CD4-positive, CD25-positive, alpha-beta regulatory T cell (primary cell): ENCODE measurements at regions not wholly inside any gene's neighbourhood (a gene's known extent, or its start where the extent isn't known, plus 50 kb on each side); places are given as distances from the start of the nearest gene placed in this dataset.

Experiments
- ATAC-seq, 2 donors: fragments of 150-1000 bp; cut with Tn5 transposase; one replicate each; pipeline ENCODE4 v1.10.0; 2021; ENCODE audit warnings: low read depth in 2 of 2, moderate number of reproducible peaks in 2 of 2, moderate library complexity in 1 of 2
- DNase-seq, 3 donors: peaks; one replicate each; pipeline versions ENCODE4 v3.0.0 to v3.0.0-alpha.2; 2012 to 2022; ENCODE audit warnings: mixed read lengths in 1 of 3
- H3K27ac ChIP-seq: one replicate; pipeline ENCODE4 v1.7.0; 2013; ENCODE audit warnings: mild to moderate bottlenecking, low read length; ENCODE audit not compliant: insufficient read depth, poor library complexity, severe bottlenecking
- H3K27me3 ChIP-seq: one replicate; pipeline ENCODE4 v1.7.0; 2013; ENCODE audit warnings: low read length; ENCODE audit not compliant: control insufficient read depth, insufficient read depth
- H3K36me3 ChIP-seq: one replicate; pipeline ENCODE4 v1.7.0; 2013; ENCODE audit warnings: mild to moderate bottlenecking, low read length, moderate library complexity; ENCODE audit not compliant: control insufficient read depth, insufficient read depth
- H3K4me1 ChIP-seq: 2 replicates; pipeline ENCODE4 v1.7.0; 2013; ENCODE audit warnings: mild to moderate bottlenecking, low read length; ENCODE audit not compliant: insufficient read depth, control insufficient read depth, poor library complexity, severe bottlenecking
- H3K4me3 ChIP-seq: one replicate; pipeline ENCODE4 v1.7.0; 2013; ENCODE audit warnings: low read depth, mild to moderate bottlenecking, low read length, moderate library complexity
- H3K9me3 ChIP-seq, 2 experiments: 1 replicate in 1 of 2; 2 replicates in 1 of 2; pipeline ENCODE4 v1.7.0; 2013; ENCODE audit warnings: low read length in 2 of 2, mild to moderate bottlenecking in 1 of 2, moderate library complexity in 1 of 2; ENCODE audit not compliant: control insufficient read depth in 2 of 2
- H3K27ac Mint-ChIP-seq, 3 donors: one replicate each; pipeline ENCODE4 v1.8.0; 2020 to 2022; ENCODE audit warnings: mild to moderate bottlenecking in 3 of 3, mixed read lengths in 3 of 3, moderate library complexity in 2 of 3
- H3K27me3 Mint-ChIP-seq: one replicate; pipeline ENCODE4 v1.8.0; 2022; ENCODE audit warnings: mild to moderate bottlenecking, mixed read lengths
- H3K36me3 Mint-ChIP-seq: one replicate; pipeline ENCODE4 v1.8.0; 2020; ENCODE audit warnings: mixed read lengths
- H3K4me1 Mint-ChIP-seq, 4 donors: one replicate each; pipeline ENCODE4 v1.8.0; 2020 to 2022; ENCODE audit warnings: mixed read lengths in 4 of 4, mild to moderate bottlenecking in 1 of 4
- H3K4me3 Mint-ChIP-seq, 4 donors: one replicate each; pipeline ENCODE4 v1.8.0; 2020 to 2022; ENCODE audit warnings: mild to moderate bottlenecking in 4 of 4, mixed read lengths in 4 of 4, moderate library complexity in 3 of 4
- H3K9me3 Mint-ChIP-seq, 7 donors: one replicate each; pipeline ENCODE4 v1.8.0; 2020 to 2022; ENCODE audit warnings: mixed read lengths in 7 of 7, mild to moderate bottlenecking in 3 of 7, moderate library complexity in 2 of 7

GRCh38 chr4:8786166-8786565 lies 85.5 kb downstream of the HMX1 start:
- H3K36me3 Mint-ChIP-seq, result no peaks in the 10 kb centered on the region
- Histone ChIP-seq H3K27me3 (no peaks in the 10 kb centered on the region), H3K36me3 (no peaks in the 10 kb centered on the region), H3K27ac (no peak overlapping the region), H3K9me3 (no peaks in the 10 kb centered on the region), H3K4me3 (no peak overlapping the region), H3K4me1 (no peaks in the 10 kb centered on the region)
- no peaks in the 10 kb centered on the region for H3K9me3 Mint-ChIP-seq
- H3K27ac Mint-ChIP-seq, result no peak overlapping the region
- no peak overlapping the region for H3K4me3 Mint-ChIP-seq
- no peak for DNase-seq
- no peak for ATAC-seq
- H3K4me1 Mint-ChIP-seq, result no peaks in the 10 kb centered on the region
- no peaks in the 10 kb centered on the region for H3K27me3 Mint-ChIP-seq

DNA sequence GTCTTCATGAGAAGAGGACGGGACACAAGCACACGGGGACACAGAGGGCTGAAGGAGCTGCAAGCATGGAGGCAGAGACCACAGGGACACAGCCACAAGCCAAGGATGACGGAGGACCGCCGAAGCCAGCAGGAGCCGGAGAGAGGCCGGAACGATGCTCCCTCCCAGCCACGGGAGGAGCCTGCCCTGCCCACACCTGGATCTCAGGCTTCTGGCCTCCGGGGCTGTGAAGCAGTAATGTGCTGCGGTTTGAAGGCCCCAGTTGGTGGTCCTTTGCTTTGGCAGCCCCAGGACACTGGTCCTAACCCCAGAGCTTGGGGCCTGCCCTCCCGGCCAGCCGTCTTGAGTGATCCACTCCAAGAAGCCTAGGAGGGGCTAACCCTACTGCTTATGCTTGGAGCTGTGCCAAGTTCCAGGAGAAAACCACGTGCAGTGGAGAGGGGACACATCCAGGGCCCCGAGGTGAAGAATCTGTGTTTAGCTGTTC lies 85.9 kb downstream of the HMX1 start:
- H3K4me3 Mint-ChIP-seq, result no peak overlapping the region
- Histone ChIP-seq H3K4me3 (no peak overlapping the region), H3K27ac (no peak overlapping the region), H3K36me3 (no peaks in the 10 kb centered on the region), H3K4me1 (no peaks in the 10 kb centered on the region), H3K27me3 (no peaks in the 10 kb centered on the region), H3K9me3 (no peaks in the 10 kb centered on the region)
- no peak for ATAC-seq
- H3K27me3 Mint-ChIP-seq, result no peaks in the 10 kb centered on the region
- no peak overlapping the region for H3K27ac Mint-ChIP-seq
- H3K4me1 Mint-ChIP-seq, result no peaks in the 10 kb centered on the region
- DNase-seq, result no peak
- no peaks in the 10 kb centered on the region for H3K36me3 Mint-ChIP-seq
- no peaks in the 10 kb centered on the region for H3K9me3 Mint-ChIP-seq

DNA sequence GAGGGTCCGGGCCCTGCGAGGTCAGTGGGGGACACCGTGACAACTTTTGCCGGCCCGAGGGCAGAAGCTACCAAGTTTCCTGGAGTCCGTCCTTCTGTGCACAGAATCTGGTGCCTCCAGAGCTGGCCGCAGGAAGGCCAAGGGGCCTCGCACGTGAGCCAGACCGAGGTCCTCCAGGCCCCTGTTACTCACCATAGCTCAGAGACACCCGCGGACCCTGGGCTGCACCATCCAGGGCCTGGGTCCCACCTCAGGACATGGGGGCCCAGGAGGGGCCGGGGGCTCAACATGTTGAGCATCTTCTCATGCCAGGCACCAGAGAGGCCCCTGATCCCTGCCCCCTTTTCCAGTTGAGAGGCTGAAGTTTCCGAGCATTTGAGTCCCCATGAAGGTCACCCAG lies 87.9 kb downstream of the HMX1 start:
- no peaks in the 10 kb centered on the region for H3K4me1 Mint-ChIP-seq

DNA sequence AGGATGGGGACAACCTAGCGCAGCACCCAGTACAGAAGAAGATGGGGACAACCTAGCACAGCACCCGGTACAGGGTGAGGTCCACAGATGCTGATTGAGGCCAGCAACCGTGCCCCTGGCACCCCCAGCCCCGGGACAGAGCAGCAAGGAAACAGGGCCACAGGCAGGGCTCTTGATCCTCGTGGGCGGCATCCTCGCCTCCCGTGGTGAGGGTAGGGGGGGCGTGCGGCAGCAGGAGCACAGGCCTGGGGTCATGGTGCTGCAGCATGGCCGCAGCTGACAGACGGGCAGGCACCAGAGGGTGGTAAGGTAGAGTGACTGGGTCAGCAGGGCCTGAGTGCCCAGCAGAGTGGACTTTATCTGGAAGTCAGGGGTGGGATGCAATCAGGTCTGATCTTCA lies 89.5 kb downstream of the HMX1 start:
- H3K36me3 Mint-ChIP-seq, result no peaks in the 10 kb centered on the region
- H3K4me3 Mint-ChIP-seq, result no peak overlapping the region
- no peak overlapping the region for H3K27ac ChIP-seq
- H3K9me3 Mint-ChIP-seq, result no peaks in the 10 kb centered on the region
- H3K36me3 ChIP-seq, result no peaks in the 10 kb centered on the region
- no peak for ATAC-seq
- H3K9me3 ChIP-seq, result no peaks in the 10 kb centered on the region
- no peaks in the 10 kb centered on the region for H3K4me1 ChIP-seq
- DNase-seq, result no peak
- H3K27me3 Mint-ChIP-seq, result no peaks in the 10 kb centered on the region
- no peaks in the 10 kb centered on the region for H3K4me1 Mint-ChIP-seq
- H3K27ac Mint-ChIP-seq, result no peak overlapping the region
- H3K4me3 ChIP-seq, result no peak overlapping the region
- H3K27me3 ChIP-seq, result no peaks in the 10 kb centered on the region

More for the DNA sequence above, 87.9 kb downstream of the HMX1 start:
- H3K27ac ChIP-seq, result no peak overlapping the region
- Mint-ChIP-seq H3K27ac (no peak overlapping the region), H3K27me3 (no peaks in the 10 kb centered on the region), H3K9me3 (no peaks in the 10 kb centered on the region), H3K4me3 (no peak overlapping the region), H3K36me3 (no peaks in the 10 kb centered on the region)
- no peaks in the 10 kb centered on the region for H3K4me1 ChIP-seq
- ATAC-seq (no peak), DNase-seq (no peak)
- H3K27me3 ChIP-seq, result no peaks in the 10 kb centered on the region
- H3K9me3 ChIP-seq, result no peaks in the 10 kb centered on the region
- no peak overlapping the region for H3K4me3 ChIP-seq
- H3K36me3 ChIP-seq, result no peaks in the 10 kb centered on the region

DNA sequence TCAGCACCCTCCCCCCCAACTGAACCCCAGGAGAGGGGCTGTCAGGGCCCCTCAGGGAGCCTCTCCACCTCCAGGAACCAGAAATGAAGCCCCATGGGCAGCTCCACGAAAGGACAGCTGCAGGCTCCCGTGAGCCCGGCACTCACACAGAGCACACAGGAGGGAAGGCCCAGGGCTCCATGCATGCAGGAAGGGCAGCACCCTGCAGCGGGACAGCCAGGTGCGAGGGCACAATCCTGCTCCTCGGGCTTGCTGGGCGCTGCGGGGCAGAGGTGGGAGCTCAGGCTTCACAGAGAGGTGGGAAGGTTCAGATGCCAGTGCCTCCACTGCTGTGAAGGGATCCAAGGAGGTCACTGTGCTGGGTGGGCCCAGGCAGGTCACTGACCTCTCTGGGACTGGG lies 90.0 kb downstream of the HMX1 start:
- no peaks in the 10 kb centered on the region for H3K9me3 Mint-ChIP-seq
- Histone ChIP-seq H3K27ac (no peak overlapping the region), H3K27me3 (no peaks in the 10 kb centered on the region), H3K4me3 (no peak overlapping the region), H3K36me3 (no peaks in the 10 kb centered on the region), H3K9me3 (no peaks in the 10 kb centered on the region), H3K4me1 (no peaks in the 10 kb centered on the region)
- no peaks in the 10 kb centered on the region for H3K27me3 Mint-ChIP-seq
- H3K36me3 Mint-ChIP-seq, result no peaks in the 10 kb centered on the region
- DNase-seq, result no peak
- no peak for ATAC-seq
- H3K4me1 Mint-ChIP-seq, result no peaks in the 10 kb centered on the region
- no peak overlapping the region for H3K4me3 Mint-ChIP-seq
- no peak overlapping the region for H3K27ac Mint-ChIP-seq

DNA sequence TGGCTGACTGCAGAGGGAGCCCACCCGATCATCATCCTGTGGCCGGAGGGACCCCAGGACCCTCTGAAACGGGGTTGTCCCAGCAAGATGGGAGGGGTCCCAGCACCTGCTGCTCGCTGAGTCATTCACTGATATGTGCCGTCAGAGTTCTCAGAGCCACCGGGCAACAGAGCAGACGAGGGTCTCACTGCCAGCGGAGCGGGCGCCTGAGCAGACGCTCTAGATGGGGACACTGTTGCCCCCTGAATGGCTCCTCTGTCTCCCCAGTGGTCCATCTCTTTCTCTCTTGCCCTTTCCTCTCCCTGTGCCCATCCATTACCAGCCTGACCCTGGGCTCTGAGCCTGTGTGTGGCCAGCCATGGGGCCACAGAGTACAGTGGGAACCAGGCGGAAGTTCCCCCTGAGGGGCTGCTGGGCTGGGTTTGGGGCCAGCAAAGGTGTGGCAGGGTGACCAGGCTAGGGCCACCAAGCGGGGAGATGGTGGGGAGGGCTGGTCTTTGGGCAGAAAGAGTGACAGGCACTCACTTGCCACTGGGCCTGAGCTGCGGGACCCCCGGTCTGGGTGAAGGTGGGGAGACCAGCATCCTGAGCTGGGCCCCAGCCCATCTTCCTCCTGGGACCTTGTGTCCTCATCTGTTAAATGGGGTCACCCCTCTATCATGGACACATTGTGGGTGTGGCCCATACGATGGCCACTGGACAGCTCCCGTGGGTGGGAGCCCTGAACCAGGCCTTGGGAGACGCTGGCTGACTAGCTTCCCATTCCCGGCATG lies 90.9 kb downstream of the HMX1 start:
- Histone ChIP-seq H3K36me3 (no peaks in the 10 kb centered on the region), H3K4me3 (no peak overlapping the region), H3K9me3 (no peaks in the 10 kb centered on the region), H3K27ac (no peak overlapping the region), H3K27me3 (no peaks in the 10 kb centered on the region), H3K4me1 (no peaks in the 10 kb centered on the region)
- ATAC-seq (no peak), DNase-seq (no peak)
- Mint-ChIP-seq H3K27ac (no peak overlapping the region), H3K36me3 (no peaks in the 10 kb centered on the region), H3K4me3 (no peak overlapping the region), H3K9me3 (no peaks in the 10 kb centered on the region), H3K4me1 (no peaks in the 10 kb centered on the region), H3K27me3 (no peaks in the 10 kb centered on the region)

DNA sequence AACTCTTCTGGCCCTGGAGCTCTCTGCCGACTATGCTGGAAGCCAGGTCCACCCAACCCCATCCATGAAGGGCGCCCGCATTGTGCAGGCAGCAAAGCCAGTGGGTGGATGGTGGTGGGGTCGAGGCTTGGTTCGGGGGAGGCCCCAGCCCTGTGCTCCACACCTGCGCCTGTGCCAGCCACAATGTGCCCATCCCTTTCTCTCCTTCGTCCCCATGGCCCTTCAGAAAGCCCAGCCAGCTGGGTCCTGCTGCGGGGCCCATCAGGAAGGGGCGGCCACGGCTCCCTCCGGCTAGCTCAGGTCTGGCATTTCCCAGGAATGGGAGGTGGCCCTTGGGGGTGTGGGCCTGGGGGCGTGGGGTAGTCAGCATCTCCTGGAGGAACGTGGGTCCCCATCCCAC lies 91.6 kb downstream of the HMX1 start:
- Histone ChIP-seq H3K9me3 (no peaks in the 10 kb centered on the region), H3K27me3 (no peaks in the 10 kb centered on the region), H3K27ac (no peak overlapping the region), H3K36me3 (no peaks in the 10 kb centered on the region), H3K4me1 (no peaks in the 10 kb centered on the region), H3K4me3 (no peak overlapping the region)
- no peak for DNase-seq
- Mint-ChIP-seq H3K4me3 (no peak overlapping the region), H3K27ac (no peak overlapping the region), H3K9me3 (no peaks in the 10 kb centered on the region), H3K4me1 (no peaks in the 10 kb centered on the region), H3K36me3 (no peaks in the 10 kb centered on the region), H3K27me3 (no peaks in the 10 kb centered on the region)
- ATAC-seq, result no peak

- H3K27me3 Mint-ChIP-seq, result no peaks in the 10 kb centered on the region
- Histone ChIP-seq H3K36me3 (no peaks in the 10 kb centered on the region), H3K4me1 (no peaks in the 10 kb centered on the region), H3K4me3 (no peak overlapping the region), H3K9me3 (no peaks in the 10 kb centered on the region), H3K27me3 (no peaks in the 10 kb centered on the region), H3K27ac (no peak overlapping the region)
- DNase-seq, result no peak
- H3K9me3 Mint-ChIP-seq, result no peaks in the 10 kb centered on the region
- no peaks in the 10 kb centered on the region for H3K36me3 Mint-ChIP-seq
- no peak overlapping the region for H3K27ac Mint-ChIP-seq
- H3K4me3 Mint-ChIP-seq, result no peak overlapping the region
- ATAC-seq, result no peak
- H3K4me1 Mint-ChIP-seq, result no peaks in the 10 kb centered on the region
Measured at GRCh38 chr4:8779490-8779932, 92.1 kb downstream of the HMX1 start.
